ENCODE measurements at regions not wholly inside any gene's neighbourhood (a gene's known extent, or its start where the extent isn't known, plus 50 kb on each side); places are given as distances from the start of the nearest gene placed in this dataset.
A peak's percentile ranks its signal among the peaks of the same experiment; 100 is the strongest.

DNA sequence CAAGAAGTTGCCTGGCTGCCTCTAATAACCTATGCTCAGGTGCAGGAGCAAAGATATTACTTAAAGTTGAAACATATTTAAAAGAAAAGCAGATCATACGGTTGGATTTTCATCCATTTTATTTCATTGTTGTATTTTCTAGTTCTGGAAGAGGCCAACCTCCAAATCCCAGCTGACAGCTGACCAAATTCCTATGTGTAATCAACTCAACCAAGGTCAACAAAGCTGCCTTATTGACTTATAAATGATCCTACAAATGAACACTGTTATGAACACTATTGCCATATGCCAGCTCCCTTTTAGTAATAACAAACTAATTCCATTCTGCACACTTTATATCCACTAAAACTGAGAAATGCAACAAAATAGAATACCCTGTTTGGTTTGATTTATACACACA lies 1537.4 kb downstream of the SLITRK1 start:
- H3K36me3 ChIP-seq (replicated peaks), result no peaks in the 10 kb centered on the region
- no peaks in the 10 kb centered on the region for H3K27me3 ChIP-seq (ENCODE audit: low read depth)
- in situ Hi-C loops (cut with MboI; ENCODE audit: low sequenced_read_pairs), result no loop called here
- H3K9me3 ChIP-seq, result no peaks in the 10 kb centered on the region
- no peaks in the 10 kb centered on the region for H3K4me1 ChIP-seq
- no peak for DNase-seq (ENCODE audit: low spot score in 2 of 2)
- H3K4me3 ChIP-seq, result no peak overlapping the region

- Histone ChIP-seq H3K9me3 (no peaks in the 10 kb centered on the region), H3K4me3 (no peak overlapping the region), H3K36me3 (replicated peaks) (no peaks in the 10 kb centered on the region), H3K4me1 (no peaks in the 10 kb centered on the region), H3K27me3 (ENCODE audit: low read depth) (no peaks in the 10 kb centered on the region)
- no peak for DNase-seq (ENCODE audit: low spot score in 2 of 2)
- in situ Hi-C loops (cut with MboI; ENCODE audit: low sequenced_read_pairs), result no loop called here
These were observed 1541.2 kb downstream of the SLITRK1 start for GRCh38 chr13:82341116-82341515.

GRCh38 chr13:82330499-82330898 lies 1551.8 kb downstream of the SLITRK1 start:
- no peak for DNase-seq (ENCODE audit: low spot score in 2 of 2)
- Histone ChIP-seq H3K4me3 (no peak overlapping the region), H3K36me3 (replicated peaks) (no peaks in the 10 kb centered on the region), H3K9me3 (peaks cover 4% of the 10 kb centered on the region; the same call in 1 of the 2 replicates), H3K27me3 (ENCODE audit: low read depth) (no peaks in the 10 kb centered on the region), H3K4me1 (peaks cover 5% of the 10 kb centered on the region)
- in situ Hi-C loops (cut with MboI; ENCODE audit: low sequenced_read_pairs), result no loop called here

GRCh38 chr13:82323101-82323500 lies 1559.2 kb downstream of the SLITRK1 start:
- H3K4me1 ChIP-seq, result no peaks in the 10 kb centered on the region
- H3K27me3 ChIP-seq (ENCODE audit: low read depth), result no peaks in the 10 kb centered on the region
- H3K4me3 ChIP-seq, result no peak overlapping the region
- no peak for DNase-seq (ENCODE audit: low spot score in 2 of 2)
- in situ Hi-C loops (cut with MboI; ENCODE audit: low sequenced_read_pairs), result no loop called here
- no peaks in the 10 kb centered on the region for H3K9me3 ChIP-seq
- H3K36me3 ChIP-seq (replicated peaks), result no peaks in the 10 kb centered on the region

GRCh38 chr13:82305588-82305987 lies 1576.7 kb downstream of the SLITRK1 start:
- Histone ChIP-seq H3K9me3 (no peaks in the 10 kb centered on the region), H3K36me3 (replicated peaks) (no peaks in the 10 kb centered on the region), H3K27me3 (ENCODE audit: low read depth) (no peaks in the 10 kb centered on the region), H3K4me3 (no peak overlapping the region), H3K4me1 (no peaks in the 10 kb centered on the region)
- in situ Hi-C loops (cut with MboI; ENCODE audit: low sequenced_read_pairs), result no loop called here
- DNase-seq (ENCODE audit: low spot score in 2 of 2), result no peak

GRCh38 chr13:82298106-82298505 lies 1584.2 kb downstream of the SLITRK1 start:
- no peaks in the 10 kb centered on the region for H3K9me3 ChIP-seq
- H3K4me3 ChIP-seq, result no peak overlapping the region
- H3K36me3 ChIP-seq (replicated peaks), result no peaks in the 10 kb centered on the region
- H3K27me3 ChIP-seq (ENCODE audit: low read depth), result no peaks in the 10 kb centered on the region
- DNase-seq (ENCODE audit: low spot score in 2 of 2), result no peak
- in situ Hi-C loops (cut with MboI; ENCODE audit: low sequenced_read_pairs), result no loop called here
- no peaks in the 10 kb centered on the region for H3K4me1 ChIP-seq

GRCh38 chr13:82294226-82294625 lies 1588.0 kb downstream of the SLITRK1 start:
- no peaks in the 10 kb centered on the region for H3K9me3 ChIP-seq
- H3K4me1 ChIP-seq, result no peaks in the 10 kb centered on the region
- no peak for DNase-seq (ENCODE audit: low spot score in 2 of 2)
- no peak overlapping the region for H3K4me3 ChIP-seq
- no peaks in the 10 kb centered on the region for H3K36me3 ChIP-seq (replicated peaks)
- H3K27me3 ChIP-seq (ENCODE audit: low read depth), result no peaks in the 10 kb centered on the region
- in situ Hi-C loops (cut with MboI; ENCODE audit: low sequenced_read_pairs), result no loop called here

DNA sequence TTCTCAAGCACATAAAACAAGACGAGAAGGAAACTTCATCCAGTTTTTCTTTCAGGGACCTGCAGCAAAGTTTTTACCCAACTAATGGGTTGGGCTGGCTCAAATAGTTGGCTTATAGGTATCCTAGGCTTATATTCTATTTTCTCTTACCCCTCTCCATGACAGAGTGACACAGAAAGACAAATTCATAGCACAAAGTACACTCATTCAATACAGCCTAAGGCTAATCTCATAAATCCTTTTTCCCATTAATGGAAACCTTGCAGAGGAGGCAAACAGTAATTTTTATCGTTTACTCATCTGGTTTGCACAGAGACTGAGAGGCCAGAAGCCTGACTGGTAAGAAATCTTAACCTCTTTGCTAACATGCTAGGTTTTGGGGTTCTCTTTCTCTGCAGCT lies 1589.9 kb downstream of the SLITRK1 start:
- H3K27me3 ChIP-seq (ENCODE audit: low read depth), result no peaks in the 10 kb centered on the region
- no peaks in the 10 kb centered on the region for H3K36me3 ChIP-seq (replicated peaks)
- H3K9me3 ChIP-seq, result no peaks in the 10 kb centered on the region
- no peaks in the 10 kb centered on the region for H3K4me1 ChIP-seq
- no peak overlapping the region for H3K4me3 ChIP-seq
- in situ Hi-C loops (cut with MboI; ENCODE audit: low sequenced_read_pairs), result no loop called here
- DNase-seq (ENCODE audit: low spot score in 2 of 2), result peak in 1 of 2 experiments; percentile 3

GRCh38 chr13:82291852-82292251 lies 1590.4 kb downstream of the SLITRK1 start:
- DNase-seq (ENCODE audit: low spot score in 2 of 2), result no peak
- in situ Hi-C loops (cut with MboI; ENCODE audit: low sequenced_read_pairs), result no loop called here
- no peaks in the 10 kb centered on the region for H3K4me1 ChIP-seq
- no peaks in the 10 kb centered on the region for H3K27me3 ChIP-seq (ENCODE audit: low read depth)
- no peaks in the 10 kb centered on the region for H3K9me3 ChIP-seq
- no peaks in the 10 kb centered on the region for H3K36me3 ChIP-seq (replicated peaks)
- no peak overlapping the region for H3K4me3 ChIP-seq

GRCh38 chr13:82275644-82276043 lies 1606.6 kb downstream of the SLITRK1 start:
- Histone ChIP-seq H3K36me3 (replicated peaks) (no peaks in the 10 kb centered on the region), H3K4me1 (no peaks in the 10 kb centered on the region), H3K27me3 (ENCODE audit: low read depth) (no peaks in the 10 kb centered on the region), H3K4me3 (no peak overlapping the region), H3K9me3 (no peaks in the 10 kb centered on the region)
- DNase-seq (ENCODE audit: low spot score in 2 of 2), result no peak
- in situ Hi-C loops (cut with MboI; ENCODE audit: low sequenced_read_pairs), result no loop called here

DNA sequence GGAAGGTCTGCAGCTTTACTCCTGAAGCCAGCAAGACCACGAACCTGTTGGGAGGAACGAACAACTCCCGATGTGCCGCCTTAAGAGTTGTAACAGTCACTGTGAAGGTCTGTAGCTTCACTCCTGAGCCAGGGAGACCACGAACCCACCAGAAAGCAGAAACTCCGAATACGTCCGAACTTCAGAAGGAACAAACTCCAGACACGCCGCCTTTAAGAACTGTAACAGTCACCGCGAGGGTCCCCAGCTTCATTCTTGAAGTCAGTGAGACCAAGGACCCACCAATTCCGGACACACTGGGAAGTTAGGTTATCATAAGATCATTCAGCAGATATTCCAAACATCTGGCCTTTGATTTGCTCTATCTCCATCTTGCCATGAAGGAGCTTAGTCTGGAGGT lies 1623.0 kb downstream of the SLITRK1 start:
- DNase-seq (ENCODE audit: low spot score in 2 of 2), result no peak

GRCh38 chr13:82257790-82258507 lies 1624.3 kb downstream of the SLITRK1 start:
- Histone ChIP-seq H3K36me3 (replicated peaks) (no peaks in the 10 kb centered on the region), H3K27me3 (ENCODE audit: low read depth) (no peaks in the 10 kb centered on the region), H3K4me3 (no peak overlapping the region), H3K4me1 (no peaks in the 10 kb centered on the region), H3K9me3 (no peaks in the 10 kb centered on the region)
- in situ Hi-C loops (cut with MboI; ENCODE audit: low sequenced_read_pairs), result no loop called here
- DNase-seq (ENCODE audit: low spot score in 2 of 2), result no peak

More for the DNA sequence above, 1623.0 kb downstream of the SLITRK1 start:
- no peaks in the 10 kb centered on the region for H3K9me3 ChIP-seq
- H3K36me3 ChIP-seq (replicated peaks), result no peaks in the 10 kb centered on the region
- no peaks in the 10 kb centered on the region for H3K27me3 ChIP-seq (ENCODE audit: low read depth)
- no peak overlapping the region for H3K4me3 ChIP-seq
- H3K4me1 ChIP-seq, result no peaks in the 10 kb centered on the region
- in situ Hi-C loops (cut with MboI; ENCODE audit: low sequenced_read_pairs), result no loop called here

- H3K4me1 ChIP-seq, result no peaks in the 10 kb centered on the region
- no peaks in the 10 kb centered on the region for H3K9me3 ChIP-seq
- no peak overlapping the region for H3K4me3 ChIP-seq
- DNase-seq (ENCODE audit: low spot score in 2 of 2), result no peak
- in situ Hi-C loops (cut with MboI; ENCODE audit: low sequenced_read_pairs), result no loop called here
- H3K27me3 ChIP-seq (ENCODE audit: low read depth), result no peaks in the 10 kb centered on the region
- H3K36me3 ChIP-seq (replicated peaks), result no peaks in the 10 kb centered on the region
These were observed 1633.5 kb downstream of the SLITRK1 start for GRCh38 chr13:82248762-82249161.

DNA sequence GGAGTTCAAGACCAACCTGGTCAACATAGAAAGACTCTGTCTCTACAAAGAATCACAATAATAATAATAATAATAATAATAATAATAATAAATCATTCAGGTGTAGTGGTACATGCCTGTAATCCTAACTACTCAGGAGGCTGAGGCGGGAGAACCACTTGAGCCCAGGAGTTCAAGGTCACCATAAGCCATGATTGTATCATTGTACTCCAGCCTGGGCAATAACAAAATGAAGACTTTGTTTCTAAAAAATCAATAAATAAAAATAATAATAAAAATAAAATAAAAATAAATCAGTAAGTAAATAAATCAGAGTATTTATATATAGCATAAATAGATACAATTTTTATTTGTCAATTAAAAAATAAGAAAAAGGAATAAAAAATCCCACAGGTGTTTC lies 1636.4 kb downstream of the SLITRK1 start:
- no peak for DNase-seq (ENCODE audit: low spot score in 2 of 2)
- H3K36me3 ChIP-seq (replicated peaks), result no peaks in the 10 kb centered on the region
- no peak overlapping the region for H3K4me3 ChIP-seq
- H3K4me1 ChIP-seq, result no peaks in the 10 kb centered on the region
- no peaks in the 10 kb centered on the region for H3K27me3 ChIP-seq (ENCODE audit: low read depth)
- in situ Hi-C loops (cut with MboI; ENCODE audit: low sequenced_read_pairs), result no loop called here
- no peaks in the 10 kb centered on the region for H3K9me3 ChIP-seq

DNA sequence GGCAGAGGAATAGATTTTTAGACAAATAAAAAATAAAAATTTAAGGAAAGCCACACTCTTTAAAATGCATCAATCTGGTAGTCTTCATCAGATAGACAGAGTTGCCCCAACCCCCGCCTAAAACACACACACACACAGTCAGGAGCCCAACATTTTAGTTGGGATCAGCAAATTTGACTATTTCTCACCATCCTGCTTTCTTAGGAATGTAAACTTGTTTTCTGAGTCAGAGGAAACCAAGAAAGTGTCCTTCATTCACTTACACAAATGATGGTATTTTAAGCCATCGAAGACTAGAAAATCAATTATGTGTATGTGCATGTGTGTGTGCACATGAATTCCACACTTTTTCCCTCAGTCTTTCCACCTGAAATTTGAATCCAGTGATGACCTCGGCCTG lies 1657.5 kb downstream of the SLITRK1 start:
- in situ Hi-C loops (cut with MboI; ENCODE audit: low sequenced_read_pairs), result no loop called here
- H3K4me1 ChIP-seq, result no peaks in the 10 kb centered on the region

More for the DNA sequence above, 1657.5 kb downstream of the SLITRK1 start:
- Histone ChIP-seq H3K36me3 (replicated peaks) (no peaks in the 10 kb centered on the region), H3K27me3 (ENCODE audit: low read depth) (no peaks in the 10 kb centered on the region), H3K9me3 (no peaks in the 10 kb centered on the region), H3K4me3 (no peak overlapping the region)
- DNase-seq (ENCODE audit: low spot score in 2 of 2), result no peak

All from HAP-1 (cell line).